Tibial artery (tissue), 4 donors: ENCODE measurements at regions not wholly inside any gene's neighbourhood (a gene's known extent, or its start where the extent isn't known, plus 50 kb on each side); places are given as distances from the start of the nearest gene placed in this dataset.
"Not testable (repeated sequence)": the region's sequence is repeated elsewhere in the genome, so short reads cannot be mapped to it uniquely, and the experiment has no call there.

ENCODE experiments used
- DNase-seq, 2 donors: peaks; one replicate each; pipeline ENCODE4 v3.0.0-alpha.2; 2019
- H3K27ac ChIP-seq, 2 donors: fragments of 200-600 bp; sonication (generic) in 1 of 2; 1 replicate in 1 of 2; 2 replicates in 1 of 2; pipeline ENCODE4 v1.5.1; 2018 to 2019; ENCODE audit warnings: mild to moderate bottlenecking in 1 of 2
- H3K27me3 ChIP-seq, 2 donors: fragments of 200-600 bp; sonication (generic) in 1 of 2; one replicate each; pipeline versions ENCODE4 v1.5.1 to v1.6.0; 2016 to 2019
- H3K36me3 ChIP-seq, 3 donors: fragments of 200-600 bp; sonication (generic) in 2 of 3; one replicate each; pipeline ENCODE4 v1.5.1; 2016 to 2019; ENCODE audit warnings: mild to moderate bottlenecking in 2 of 3
- H3K4me1 ChIP-seq, 4 donors: fragments of 200-600 bp; sonication (generic) in 2 of 4; 1 replicate in 3 of 4; 2 replicates in 1 of 4; pipeline ENCODE4 v1.5.1; 2016 to 2019
- H3K4me3 ChIP-seq, 2 donors: fragments of 200-600 bp; sonication (generic) in 1 of 2; 1 replicate in 1 of 2; 2 replicates in 1 of 2; pipeline ENCODE4 v1.5.1; 2018 to 2019; ENCODE audit warnings: mild to moderate bottlenecking in 2 of 2
- H3K9me3 ChIP-seq, 3 donors: fragments of 200-600 bp; sonication (generic) in 1 of 3; one replicate each; pipeline ENCODE4 v1.5.1; 2016 to 2019
- CTCF ChIP-seq, 2 experiments: fragments of 200-600 bp in 1 of 2; fragments of 450-650 bp in 1 of 2; IDR thresholded peaks; one replicate each; pipeline ENCODE4 v1.5.1; 2017 to 2019; ENCODE audit warnings: antibody characterized with exemption in 2 of 2, mild to moderate bottlenecking in 1 of 2, moderate library complexity in 1 of 2
- intact Hi-C: fragments of 100-400 bp; cut with DNase I; formaldehyde crosslinking; loops from one replicate; pipeline ENCODE4 v1.15.0; 2023; ENCODE audit warnings: low total_unique reads

GRCh38 chr14:65840118-65840751, 427.7 kb downstream of the FUT8 start:
- Histone ChIP-seq H3K27me3 (no peaks in the 10 kb centered on the region), H3K4me1 (no peaks in the 10 kb centered on the region), H3K9me3 (no peaks in the 10 kb centered on the region), H3K4me3 (no peak overlapping the region), H3K27ac (no peak overlapping the region), H3K36me3 (no peaks in the 10 kb centered on the region)
- no peak for DNase-seq
- TF ChIP-seq CTCF (IDR thresholded peaks at IDR 0.05): no peak
- intact Hi-C loops: no loop called here

- H3K27me3 ChIP-seq: no peaks in the 10 kb centered on the region
- H3K4me1 ChIP-seq: no peaks in the 10 kb centered on the region
- H3K36me3 ChIP-seq: no peaks in the 10 kb centered on the region
- no peak for DNase-seq
- intact Hi-C loops: no loop called here
- H3K4me3 ChIP-seq: no peak overlapping the region
- TF ChIP-seq CTCF (IDR thresholded peaks at IDR 0.05): no peak
- H3K27ac ChIP-seq: no peak overlapping the region
- no peaks in the 10 kb centered on the region for H3K9me3 ChIP-seq
Measured at GRCh38 chr14:65840786-65841185, 428.3 kb downstream of the FUT8 start.

DNA sequence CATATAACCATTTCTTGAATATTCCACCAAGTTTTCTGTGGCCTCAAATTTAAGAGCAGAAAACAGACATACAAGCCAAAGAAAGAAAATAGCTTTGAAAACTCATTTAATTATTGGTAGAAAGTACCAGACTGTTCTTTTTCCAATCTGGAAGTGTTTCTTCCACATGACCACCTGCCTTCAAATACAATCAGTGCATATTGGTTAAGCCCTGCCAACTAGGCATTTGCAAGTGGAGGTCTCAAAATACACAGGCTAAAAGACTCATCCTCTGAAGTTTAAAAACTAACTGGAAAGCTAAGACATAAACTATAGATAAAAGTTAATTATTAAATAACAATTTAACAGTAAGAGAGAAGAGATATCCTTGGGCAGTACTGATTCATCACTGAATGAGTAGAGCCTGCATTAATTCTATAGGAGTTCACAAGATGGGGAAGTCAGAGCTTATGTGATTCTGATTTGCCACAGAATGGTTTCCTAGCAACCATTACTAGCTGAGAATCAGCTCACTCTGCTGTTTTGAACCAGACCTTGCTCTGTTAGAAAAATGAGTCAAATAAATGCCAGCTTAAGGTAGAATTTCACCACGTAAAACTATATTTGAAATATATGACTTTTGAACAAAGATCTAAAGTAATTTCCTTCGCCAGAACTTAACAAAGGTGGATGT, 433.8 kb downstream of the FUT8 start:
- H3K36me3 ChIP-seq: no peaks in the 10 kb centered on the region
- no peaks in the 10 kb centered on the region for H3K4me1 ChIP-seq
- H3K4me3 ChIP-seq: no peak overlapping the region
- no peak for DNase-seq
- no peak for TF ChIP-seq CTCF (IDR thresholded peaks at IDR 0.05)
- no peak overlapping the region for H3K27ac ChIP-seq
- no peaks in the 10 kb centered on the region for H3K9me3 ChIP-seq
- intact Hi-C loops: no loop called here
- H3K27me3 ChIP-seq: no peaks in the 10 kb centered on the region

GRCh38 chr14:65847075-65847847, 434.7 kb downstream of the FUT8 start:
- Histone ChIP-seq H3K27me3 (no peaks in the 10 kb centered on the region), H3K27ac (no peak overlapping the region), H3K4me1 (no peaks in the 10 kb centered on the region), H3K36me3 (no peaks in the 10 kb centered on the region), H3K9me3 (no peaks in the 10 kb centered on the region), H3K4me3 (no peak overlapping the region)
- intact Hi-C loops: no loop called here
- no peak for DNase-seq
- no peak for TF ChIP-seq CTCF (IDR thresholded peaks at IDR 0.05)

GRCh38 chr14:65847931-65848330, 435.4 kb downstream of the FUT8 start:
- H3K27me3 ChIP-seq, intact Hi-C loops, DNase-seq: not testable (repeated sequence)

DNA sequence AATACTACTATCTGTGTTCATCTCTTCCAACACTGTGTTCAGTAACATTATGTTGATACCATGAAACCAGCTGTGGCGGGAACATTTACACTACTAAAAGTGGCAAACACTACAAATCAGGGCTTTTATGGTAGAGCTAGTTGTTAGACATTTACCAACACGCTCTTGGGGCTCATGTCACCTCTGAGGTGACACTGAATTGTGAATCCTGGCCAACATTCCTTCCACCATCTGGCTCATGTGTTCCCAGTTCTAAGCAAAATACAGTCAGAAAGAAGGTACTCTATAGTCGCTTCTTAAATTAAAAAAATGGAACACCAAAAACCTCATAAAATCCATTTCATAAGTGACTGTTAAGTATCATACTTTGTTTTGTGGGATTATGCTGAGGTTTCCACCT, 436.6 kb downstream of the FUT8 start:
- Histone ChIP-seq H3K4me3 (no peak overlapping the region), H3K36me3 (no peaks in the 10 kb centered on the region), H3K27ac (no peak overlapping the region), H3K9me3 (no peaks in the 10 kb centered on the region), H3K27me3 (no peaks in the 10 kb centered on the region), H3K4me1 (no peaks in the 10 kb centered on the region)
- intact Hi-C loops: no loop called here
- no peak for DNase-seq
- TF ChIP-seq CTCF (IDR thresholded peaks at IDR 0.05): no peak

More at GRCh38 chr14:65847931-65848330, 435.4 kb downstream of the FUT8 start:
- H3K36me3 ChIP-seq, H3K9me3 ChIP-seq, H3K4me1 ChIP-seq, H3K27ac ChIP-seq, H3K4me3 ChIP-seq: not testable (repeated sequence)
